HepG2 (cell line): ENCODE measurements at regions not wholly inside any gene's neighbourhood (a gene's known extent, or its start where the extent isn't known, plus 50 kb on each side); places are given as distances from the start of the nearest gene placed in this dataset.

Experiments used
- ARNT2 ChIP-seq: sonication (generic); formaldehyde crosslinking; IDR thresholded peaks from 2 replicates; pipeline ENCODE4 v1.8.0; 2022; ENCODE audit warnings: mild to moderate bottlenecking, low read depth, missing genetic modification reagents, moderate library complexity
- DNMT1 ChIP-seq: sonication (generic); formaldehyde crosslinking; IDR thresholded peaks from 2 replicates; pipeline ENCODE4 v1.5.1; 2020; ENCODE audit warnings: mild to moderate bottlenecking, missing genetic modification reagents
- GPBP1L1 ChIP-seq: sonication (generic); formaldehyde crosslinking; IDR thresholded peaks from 2 replicates; pipeline ENCODE4 v1.5.0; 2020; ENCODE audit warnings: mild to moderate bottlenecking, missing genetic modification reagents
- HMGA1 ChIP-seq: sonication (generic); formaldehyde crosslinking; conservative IDR thresholded peaks from 2 replicates; pipeline ENCODE4 v1.4.0; 2020; ENCODE audit warnings: missing genetic modification reagents
- KMT2B ChIP-seq: IDR thresholded peaks from 2 replicates; pipeline ENCODE4 v1.6.1; 2016; ENCODE audit warnings: missing genetic modification reagents, missing compliant biosample characterization
- MEIS2 ChIP-seq: sonication (generic); formaldehyde crosslinking; IDR thresholded peaks from 2 replicates; pipeline ENCODE4 v1.9.0; 2021; ENCODE audit warnings: mild to moderate bottlenecking, missing genetic modification reagents
- MZF1 ChIP-seq: sonication (generic); formaldehyde crosslinking; IDR thresholded peaks from 2 replicates; pipeline ENCODE4 v1.8.1; 2023; ENCODE audit warnings: mild to moderate bottlenecking, missing genetic modification reagents, borderline replicate concordance
- NCOA2 ChIP-seq: sonication (generic); formaldehyde crosslinking; IDR thresholded peaks from 2 replicates; pipeline ENCODE4 v1.8.0; 2022; ENCODE audit warnings: inconsistent platforms
- POLR2G ChIP-seq: fragments of 200-400 bp; formaldehyde crosslinking; IDR thresholded peaks from 2 replicates; pipeline ENCODE4 v1.6.1; 2018; ENCODE audit warnings: mild to moderate bottlenecking, low read depth, low read length, moderate library complexity
- REL ChIP-seq: sonication (generic); formaldehyde crosslinking; conservative IDR thresholded peaks from 2 replicates; pipeline ENCODE4 v1.8.0; 2022; ENCODE audit warnings: mild to moderate bottlenecking, missing genetic modification reagents, moderate library complexity
- REPIN1 ChIP-seq: sonication (generic); formaldehyde crosslinking; IDR thresholded peaks from 2 replicates; pipeline ENCODE4 v1.8.0; 2022; ENCODE audit warnings: missing genetic modification reagents, low read depth, mild to moderate bottlenecking, borderline replicate concordance
- SMAD3 ChIP-seq: sonication (generic); formaldehyde crosslinking; IDR thresholded peaks from 2 replicates; pipeline ENCODE4 v1.4.0; 2020; ENCODE audit warnings: missing genetic modification reagents
- SOX13 ChIP-seq, 3 experiments: fragments of 450-650 bp in 1 of 3; sonication (generic) in 1 of 3; formaldehyde crosslinking in 1 of 3; IDR thresholded peaks in 2 of 3; conservative IDR thresholded peaks in 1 of 3; 2 replicates each; pipeline versions ENCODE4 v1.5.0 to v1.6.1; 2016 to 2020; ENCODE audit warnings: antibody characterized with exemption in 1 of 3, mild to moderate bottlenecking in 1 of 3, missing compliant biosample characterization in 1 of 3, missing genetic modification reagents in 1 of 3, moderate library complexity in 1 of 3
- SRSF1 ChIP-seq: fragments of 200-400 bp; formaldehyde crosslinking; optimal IDR thresholded peaks from 2 replicates; pipeline ENCODE3; 2017; ENCODE audit warnings: mild to moderate bottlenecking, low read depth, low read length, moderate library complexity
- TAF15 ChIP-seq: fragments of 200-400 bp; formaldehyde crosslinking; IDR thresholded peaks from one replicate; pipeline ENCODE4 v1.6.1; 2018; ENCODE audit warnings: mild to moderate bottlenecking, low read depth, low read length; ENCODE audit not compliant: poor library complexity, severe bottlenecking
- TARDBP ChIP-seq: sonication (generic); formaldehyde crosslinking; IDR thresholded peaks from 2 replicates; pipeline ENCODE4 v1.8.0; 2022; ENCODE audit warnings: mild to moderate bottlenecking, missing genetic modification reagents
- ZNF101 ChIP-seq: sonication (generic); formaldehyde crosslinking; IDR thresholded peaks from 2 replicates; pipeline ENCODE4 v1.4.0; 2020; ENCODE audit warnings: mild to moderate bottlenecking, low read depth, missing genetic modification reagents, borderline replicate concordance
- ZNF180 ChIP-seq: sonication (generic); formaldehyde crosslinking; IDR thresholded peaks from 2 replicates; pipeline ENCODE4 v1.4.0; 2020; ENCODE audit warnings: low read depth, missing genetic modification reagents, borderline replicate concordance
- ZNF280B ChIP-seq: sonication (generic); formaldehyde crosslinking; IDR thresholded peaks from 2 replicates; pipeline ENCODE4 v1.5.0; 2020; ENCODE audit warnings: missing genetic modification reagents, mild to moderate bottlenecking, borderline replicate concordance
- ZNF431 ChIP-seq: sonication (generic); formaldehyde crosslinking; IDR thresholded peaks from 2 replicates; pipeline ENCODE4 v1.9.0; 2022; ENCODE audit warnings: missing genetic modification reagents, low read depth, mild to moderate bottlenecking, borderline replicate concordance
- ZNF446 ChIP-seq: sonication (generic); formaldehyde crosslinking; IDR thresholded peaks from 2 replicates; pipeline ENCODE4 v1.5.0; 2020; ENCODE audit warnings: mild to moderate bottlenecking, missing genetic modification reagents
- ZNF572 ChIP-seq: sonication (generic); formaldehyde crosslinking; IDR thresholded peaks from 2 replicates; pipeline ENCODE4 v1.5.1; 2020; ENCODE audit warnings: mild to moderate bottlenecking, missing genetic modification reagents
- ZNF672 ChIP-seq: sonication (generic); formaldehyde crosslinking; IDR thresholded peaks from 2 replicates; pipeline ENCODE4 v1.8.1; 2022; ENCODE audit warnings: missing genetic modification reagents
- ZNF777 ChIP-seq: sonication (generic); formaldehyde crosslinking; IDR thresholded peaks from 2 replicates; pipeline ENCODE4 v1.4.0; 2020; ENCODE audit warnings: missing genetic modification reagents
- ZNF850 ChIP-seq: sonication (generic); formaldehyde crosslinking; conservative IDR thresholded peaks from 2 replicates; pipeline ENCODE4 v1.9.0; 2021; ENCODE audit warnings: mild to moderate bottlenecking, missing genetic modification reagents
- TF ChIP-seq, protein P1 (sequence below): IDR thresholded peaks from 2 replicates; pipeline ENCODE4 v1.6.1; 2016; ENCODE audit warnings: control low read depth
- TF ChIP-seq, protein P2 (sequence below): sonication (generic); formaldehyde crosslinking; IDR thresholded peaks from 2 replicates; pipeline ENCODE4 v1.8.0; 2022; ENCODE audit warnings: mild to moderate bottlenecking, missing genetic modification reagents, moderate library complexity

DNA sequence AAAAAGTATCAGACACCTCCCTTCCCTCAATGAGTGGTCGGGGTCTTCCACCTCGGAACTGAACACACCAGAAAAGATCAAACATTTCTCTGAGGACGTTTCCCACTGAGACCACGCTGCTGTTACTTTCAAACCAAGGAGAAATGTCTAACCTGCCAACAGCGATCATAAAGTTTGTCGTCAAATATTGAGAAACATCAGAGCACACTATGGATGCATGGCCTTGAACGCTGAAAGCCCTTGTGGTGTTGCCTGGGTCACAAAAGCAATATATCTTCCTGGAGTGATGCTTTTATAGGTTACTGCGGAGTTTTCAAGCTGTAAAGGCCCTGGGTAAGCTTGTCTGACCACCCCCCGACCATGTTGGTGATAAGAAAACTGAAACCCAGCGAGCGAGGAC is 70.2 kb upstream of the ID2 start (continued):
- TF ChIP-seq ZNF572 (no peak), ZNF850 (no peak), KMT2B (CRISPR knock-in tag) (no peak), GPBP1L1 (CRISPR knock-in tag) (no peak), TAF15 (no peak), MZF1 (CRISPR knock-in tag) (no peak), ARNT2 (CRISPR knock-in tag) (peak; percentile 71; the same call in 1 of the 2 replicates), SOX13 (IDR thresholded peaks at IDR 0.05) (no peak), SOX13 (CRISPR knock-in tag; conservative IDR thresholded peaks at IDR 0.05 in 1 of 2, IDR thresholded peaks at IDR 0.05 in 1 of 2) (peak in 1 of 2 experiments; percentile 77; a peak in 2 of 4 replicates), NCOA2 (CRISPR knock-in tag) (peak; percentile 89), HMGA1 (CRISPR knock-in tag) (no peak), ZNF446 (no peak), REL (CRISPR knock-in tag) (no peak), TARDBP (CRISPR knock-in tag) (0 out of 2 replicates have a peak, but pooled peaks have one; percentile 53), ZNF672 (CRISPR knock-in tag) (no peak), ZNF280B (CRISPR knock-in tag) (no peak), SMAD3 (CRISPR knock-in tag) (peak; percentile 68; the same call in 1 of the 2 replicates), MEIS2 (CRISPR knock-in tag) (peak; percentile 90), REPIN1 (CRISPR knock-in tag) (peak; percentile 81), ZNF180 (CRISPR knock-in tag) (no peak), ZNF101 (CRISPR knock-in tag) (no peak), DNMT1 (CRISPR knock-in tag) (no peak), POLR2G (no peak), SRSF1 (no peak), ZNF777 (no peak), ZNF431 (no peak)
- TF ChIP-seq, protein P1, sequence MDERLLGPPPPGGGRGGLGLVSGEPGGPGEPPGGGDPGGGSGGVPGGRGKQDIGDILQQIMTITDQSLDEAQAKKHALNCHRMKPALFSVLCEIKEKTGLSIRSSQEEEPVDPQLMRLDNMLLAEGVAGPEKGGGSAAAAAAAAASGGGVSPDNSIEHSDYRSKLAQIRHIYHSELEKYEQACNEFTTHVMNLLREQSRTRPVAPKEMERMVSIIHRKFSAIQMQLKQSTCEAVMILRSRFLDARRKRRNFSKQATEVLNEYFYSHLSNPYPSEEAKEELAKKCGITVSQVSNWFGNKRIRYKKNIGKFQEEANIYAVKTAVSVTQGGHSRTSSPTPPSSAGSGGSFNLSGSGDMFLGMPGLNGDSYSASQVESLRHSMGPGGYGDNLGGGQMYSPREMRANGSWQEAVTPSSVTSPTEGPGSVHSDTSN = peak; percentile 58; the same call in 1 of the 2 replicates
- TF ChIP-seq, protein P2, sequence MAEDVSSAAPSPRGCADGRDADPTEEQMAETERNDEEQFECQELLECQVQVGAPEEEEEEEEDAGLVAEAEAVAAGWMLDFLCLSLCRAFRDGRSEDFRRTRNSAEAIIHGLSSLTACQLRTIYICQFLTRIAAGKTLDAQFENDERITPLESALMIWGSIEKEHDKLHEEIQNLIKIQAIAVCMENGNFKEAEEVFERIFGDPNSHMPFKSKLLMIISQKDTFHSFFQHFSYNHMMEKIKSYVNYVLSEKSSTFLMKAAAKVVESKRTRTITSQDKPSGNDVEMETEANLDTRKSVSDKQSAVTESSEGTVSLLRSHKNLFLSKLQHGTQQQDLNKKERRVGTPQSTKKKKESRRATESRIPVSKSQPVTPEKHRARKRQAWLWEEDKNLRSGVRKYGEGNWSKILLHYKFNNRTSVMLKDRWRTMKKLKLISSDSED (CRISPR knock-in tag) = no peak
